OCI-LY3 (cell line): ENCODE measurements at regions not wholly inside any gene's neighbourhood (a gene's known extent, or its start where the extent isn't known, plus 50 kb on each side); places are given as distances from the start of the nearest gene placed in this dataset.

ENCODE experiments used
- H2AFZ ChIP-seq: fragments of 200-600, 300-600 bp; shearing (Covaris generic); 2 replicates; pipeline ENCODE4 v1.6.0; 2014; ENCODE audit warnings: antibody characterized with exemption, low read depth, low read length
- H3K27ac ChIP-seq: fragments of 200-600, 300-600 bp; sonication (generic); 2 replicates; pipeline ENCODE4 v1.5.1; 2014; ENCODE audit warnings: mild to moderate bottlenecking, low read length, moderate library complexity, mixed read lengths
- H3K27me3 ChIP-seq: fragments of 200-600, 300-600 bp; sonication (generic); 2 replicates; pipeline ENCODE4 v1.6.1; 2014; ENCODE audit warnings: low read depth, low read length, mixed read lengths
- H3K36me3 ChIP-seq: fragments of 200-600, 300-600 bp; sonication (generic); replicated peaks from 2 replicates; pipeline ENCODE3; 2014; ENCODE audit warnings: low read depth, low read length, mixed read lengths
- H3K4me1 ChIP-seq: fragments of 300-600, 200-600 bp; sonication (generic); 2 replicates; pipeline ENCODE4 v1.6.1; 2014; ENCODE audit warnings: low read length, mixed read lengths
- H3K4me2 ChIP-seq: fragments of 200-600, 300-600 bp; sonication (generic); 2 replicates; pipeline ENCODE4 v1.6.1; 2014; ENCODE audit warnings: low read length, mixed read lengths
- H3K4me3 ChIP-seq: fragments of 300-600, 200-600 bp; sonication (generic); 2 replicates; pipeline ENCODE4 v1.5.1; 2014; ENCODE audit warnings: antibody characterized with exemption, mild to moderate bottlenecking, low read length, moderate library complexity
- H3K79me2 ChIP-seq: fragments of 300-600, 200-600 bp; shearing (Covaris generic); 2 replicates; pipeline ENCODE4 v1.6.1; 2014; ENCODE audit warnings: mild to moderate bottlenecking, low read length, mixed read lengths
- H3K9ac ChIP-seq: fragments of 300-600, 200-600 bp; shearing (Covaris generic); 2 replicates; pipeline ENCODE4 v1.6.0; 2014; ENCODE audit warnings: mild to moderate bottlenecking, low read length, moderate library complexity
- H3K9me3 ChIP-seq: fragments of 200-600, 300-600 bp; shearing (Covaris generic); 2 replicates; pipeline ENCODE4 v1.6.1; 2014; ENCODE audit warnings: low read length, mixed read lengths; ENCODE audit not compliant: insufficient read depth
- H4K20me1 ChIP-seq: fragments of 200-600, 300-600 bp; sonication (generic); 2 replicates; pipeline ENCODE4 v1.6.1; 2016; ENCODE audit warnings: low read length, mixed read lengths; ENCODE audit not compliant: insufficient read depth
- EZH2phosphoT487 ChIP-seq: fragments of 200-600 bp; shearing (Covaris generic); IDR thresholded peaks from 2 replicates; pipeline ENCODE4 v1.6.1; 2018; ENCODE audit warnings: antibody characterized with exemption, mixed run types, low read depth
- TF ChIP-seq, protein P1 (sequence below): fragments of 200-600, 300-600 bp; sonication (generic); IDR thresholded peaks from 2 replicates; pipeline ENCODE4 v1.5.1; 2014; ENCODE audit warnings: antibody characterized with exemption, low read length, low read depth

GRCh38 chr18:29176681-29177080 is 999.8 kb upstream of the CDH2 start:
- TF ChIP-seq, protein P1, sequence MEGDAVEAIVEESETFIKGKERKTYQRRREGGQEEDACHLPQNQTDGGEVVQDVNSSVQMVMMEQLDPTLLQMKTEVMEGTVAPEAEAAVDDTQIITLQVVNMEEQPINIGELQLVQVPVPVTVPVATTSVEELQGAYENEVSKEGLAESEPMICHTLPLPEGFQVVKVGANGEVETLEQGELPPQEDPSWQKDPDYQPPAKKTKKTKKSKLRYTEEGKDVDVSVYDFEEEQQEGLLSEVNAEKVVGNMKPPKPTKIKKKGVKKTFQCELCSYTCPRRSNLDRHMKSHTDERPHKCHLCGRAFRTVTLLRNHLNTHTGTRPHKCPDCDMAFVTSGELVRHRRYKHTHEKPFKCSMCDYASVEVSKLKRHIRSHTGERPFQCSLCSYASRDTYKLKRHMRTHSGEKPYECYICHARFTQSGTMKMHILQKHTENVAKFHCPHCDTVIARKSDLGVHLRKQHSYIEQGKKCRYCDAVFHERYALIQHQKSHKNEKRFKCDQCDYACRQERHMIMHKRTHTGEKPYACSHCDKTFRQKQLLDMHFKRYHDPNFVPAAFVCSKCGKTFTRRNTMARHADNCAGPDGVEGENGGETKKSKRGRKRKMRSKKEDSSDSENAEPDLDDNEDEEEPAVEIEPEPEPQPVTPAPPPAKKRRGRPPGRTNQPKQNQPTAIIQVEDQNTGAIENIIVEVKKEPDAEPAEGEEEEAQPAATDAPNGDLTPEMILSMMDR = no peak
- no peak for TF ChIP-seq EZH2phosphoT487
- Histone ChIP-seq H3K27ac (no peak overlapping the region), H3K9me3 (no peaks in the 10 kb centered on the region), H3K79me2 (no peaks in the 10 kb centered on the region), H3K9ac (no peak overlapping the region), H4K20me1 (no peaks in the 10 kb centered on the region), H3K27me3 (no peaks in the 10 kb centered on the region), H3K4me1 (no peaks in the 10 kb centered on the region), H3K4me3 (no peak overlapping the region), H3K36me3 (no peaks in the 10 kb centered on the region), H2AFZ (no peak overlapping the region), H3K4me2 (no peak overlapping the region)

GRCh38 chr18:29174891-29175290 is 998.0 kb upstream of the CDH2 start:
- H3K27me3 ChIP-seq = no peaks in the 10 kb centered on the region
- no peak overlapping the region for H3K9ac ChIP-seq
- H3K36me3 ChIP-seq = no peaks in the 10 kb centered on the region
- H2AFZ ChIP-seq = no peak overlapping the region
- H3K9me3 ChIP-seq = no peaks in the 10 kb centered on the region
- no peaks in the 10 kb centered on the region for H3K4me1 ChIP-seq
- no peak for TF ChIP-seq EZH2phosphoT487
- TF ChIP-seq, protein P1 = no peak
- H4K20me1 ChIP-seq = no peaks in the 10 kb centered on the region
- no peak overlapping the region for H3K4me3 ChIP-seq
- no peak overlapping the region for H3K27ac ChIP-seq
- H3K79me2 ChIP-seq = no peaks in the 10 kb centered on the region
- no peak overlapping the region for H3K4me2 ChIP-seq

GRCh38 chr18:29172756-29173067 is 995.8 kb upstream of the CDH2 start:
- Histone ChIP-seq H3K27ac (no peak overlapping the region), H3K36me3 (no peaks in the 10 kb centered on the region), H3K4me1 (no peaks in the 10 kb centered on the region), H3K79me2 (no peaks in the 10 kb centered on the region), H2AFZ (no peak overlapping the region), H3K4me3 (no peak overlapping the region), H4K20me1 (no peaks in the 10 kb centered on the region), H3K27me3 (no peaks in the 10 kb centered on the region), H3K4me2 (no peak overlapping the region), H3K9ac (no peak overlapping the region), H3K9me3 (no peaks in the 10 kb centered on the region)
- TF ChIP-seq EZH2phosphoT487 = no peak
- TF ChIP-seq, protein P1 = no peak

- no peak overlapping the region for H3K4me3 ChIP-seq
- H3K79me2 ChIP-seq = no peaks in the 10 kb centered on the region
- no peak overlapping the region for H3K9ac ChIP-seq
- H2AFZ ChIP-seq = no peak overlapping the region
- no peaks in the 10 kb centered on the region for H3K27me3 ChIP-seq
- no peak overlapping the region for H3K27ac ChIP-seq
- no peak for TF ChIP-seq EZH2phosphoT487
- TF ChIP-seq, protein P1 = no peak
- no peak overlapping the region for H3K4me2 ChIP-seq
- H3K9me3 ChIP-seq = no peaks in the 10 kb centered on the region
- H3K4me1 ChIP-seq = no peaks in the 10 kb centered on the region
- H4K20me1 ChIP-seq = no peaks in the 10 kb centered on the region
- H3K36me3 ChIP-seq = no peaks in the 10 kb centered on the region
Observed at GRCh38 chr18:29171892-29172755, 995.2 kb upstream of the CDH2 start.
